Osteoblast (primary cell): ENCODE measurements at regions not wholly inside any gene's neighbourhood (a gene's known extent, or its start where the extent isn't known, plus 50 kb on each side); places are given as distances from the start of the nearest gene placed in this dataset.

Source experiments
- DNase-seq: peaks from one replicate; pipeline ENCODE4 v3.0.0; 2011; ENCODE audit warnings: low spot score, mixed read lengths; ENCODE audit not compliant: insufficient read length; ENCODE audit errors: missing footprints
- H2AFZ ChIP-seq: 2 replicates; pipeline ENCODE4 v1.6.0; 2011; ENCODE audit warnings: mild to moderate bottlenecking, low read length
- H3K27ac ChIP-seq: 2 replicates; pipeline ENCODE4 v1.5.1; 2011; ENCODE audit warnings: mild to moderate bottlenecking, low read depth, low read length, moderate library complexity
- H3K27me3 ChIP-seq: 2 replicates; pipeline ENCODE4 v1.6.0; 2012; ENCODE audit warnings: mild to moderate bottlenecking, control low read depth, inconsistent platforms, low read length, moderate library complexity; ENCODE audit not compliant: insufficient read depth
- H3K36me3 ChIP-seq: 2 replicates; pipeline ENCODE4 v1.5.1; 2011; ENCODE audit warnings: mild to moderate bottlenecking, low read length, control low read depth, moderate library complexity; ENCODE audit not compliant: insufficient read depth
- H3K4me1 ChIP-seq: 2 replicates; pipeline ENCODE4 v1.5.1; 2011; ENCODE audit warnings: mild to moderate bottlenecking, low read length, control low read depth, moderate library complexity; ENCODE audit not compliant: insufficient read depth
- H3K4me2 ChIP-seq: 2 replicates; pipeline ENCODE4 v1.6.0; 2011; ENCODE audit warnings: mild to moderate bottlenecking, low read length; ENCODE audit not compliant: insufficient read depth
- H3K4me3 ChIP-seq: fragments of 200-600 bp; sonication (generic); 3 replicates; pipeline ENCODE4 v1.5.1; 2012; ENCODE audit warnings: mild to moderate bottlenecking, low read length, inconsistent platforms; ENCODE audit not compliant: insufficient read depth
- H3K79me2 ChIP-seq: 2 replicates; pipeline ENCODE4 v1.6.0; 2012; ENCODE audit warnings: mild to moderate bottlenecking, low read length, control low read depth, inconsistent platforms; ENCODE audit not compliant: insufficient read depth
- H3K9me3 ChIP-seq: 2 replicates; pipeline ENCODE4 v1.5.1; 2011; ENCODE audit warnings: low read depth, low read length, control low read depth
- H4K20me1 ChIP-seq: 2 replicates; pipeline ENCODE4 v1.6.0; 2012; ENCODE audit warnings: mild to moderate bottlenecking, low read length, control low read depth; ENCODE audit not compliant: insufficient read depth
- TF ChIP-seq, protein P1 (sequence below): IDR thresholded peaks from 2 replicates; pipeline ENCODE4 v1.5.1; 2011; ENCODE audit warnings: mild to moderate bottlenecking, low read depth, low read length, moderate library complexity; ENCODE audit errors: extremely low read depth

DNA sequence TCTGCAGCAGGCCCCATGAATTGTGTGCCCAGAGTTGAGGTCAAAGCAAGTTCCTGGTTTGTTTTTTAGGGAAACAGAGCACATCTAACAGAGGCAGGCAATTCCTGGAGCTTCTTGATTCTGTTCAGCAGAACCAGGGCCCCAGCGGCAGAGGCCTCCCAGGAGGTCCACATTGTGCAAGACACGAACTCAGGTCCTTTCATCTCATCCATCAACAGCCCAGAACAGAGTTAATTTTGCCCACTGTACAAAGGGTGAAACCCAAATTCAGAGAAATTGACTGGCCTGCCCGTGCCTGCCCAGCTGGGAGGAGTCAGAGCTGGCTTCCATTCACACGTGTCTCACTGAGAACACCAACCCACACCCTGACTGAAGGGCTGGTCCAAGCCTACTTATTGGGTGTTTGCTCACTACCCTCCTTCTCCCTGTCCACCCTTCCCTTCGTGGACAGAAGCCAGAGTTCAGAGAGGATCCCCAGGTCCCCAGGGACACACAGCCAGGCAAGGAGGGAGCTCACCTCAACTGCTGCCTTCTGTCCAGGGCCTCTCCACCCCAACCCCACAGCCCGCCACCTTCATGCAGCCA lies 607.1 kb downstream of the TBC1D22A start:
- Histone ChIP-seq H3K79me2 (no peaks in the 10 kb centered on the region), H3K27me3 (no peaks in the 10 kb centered on the region), H3K4me3 (no peak overlapping the region), H3K4me2 (no peak overlapping the region), H2AFZ (no peak overlapping the region), H3K27ac (no peak overlapping the region), H3K4me1 (no peaks in the 10 kb centered on the region), H3K36me3 (no peaks in the 10 kb centered on the region), H3K9me3 (no peaks in the 10 kb centered on the region), H4K20me1 (no peaks in the 10 kb centered on the region)
- no peak for DNase-seq
- TF ChIP-seq, protein P1, sequence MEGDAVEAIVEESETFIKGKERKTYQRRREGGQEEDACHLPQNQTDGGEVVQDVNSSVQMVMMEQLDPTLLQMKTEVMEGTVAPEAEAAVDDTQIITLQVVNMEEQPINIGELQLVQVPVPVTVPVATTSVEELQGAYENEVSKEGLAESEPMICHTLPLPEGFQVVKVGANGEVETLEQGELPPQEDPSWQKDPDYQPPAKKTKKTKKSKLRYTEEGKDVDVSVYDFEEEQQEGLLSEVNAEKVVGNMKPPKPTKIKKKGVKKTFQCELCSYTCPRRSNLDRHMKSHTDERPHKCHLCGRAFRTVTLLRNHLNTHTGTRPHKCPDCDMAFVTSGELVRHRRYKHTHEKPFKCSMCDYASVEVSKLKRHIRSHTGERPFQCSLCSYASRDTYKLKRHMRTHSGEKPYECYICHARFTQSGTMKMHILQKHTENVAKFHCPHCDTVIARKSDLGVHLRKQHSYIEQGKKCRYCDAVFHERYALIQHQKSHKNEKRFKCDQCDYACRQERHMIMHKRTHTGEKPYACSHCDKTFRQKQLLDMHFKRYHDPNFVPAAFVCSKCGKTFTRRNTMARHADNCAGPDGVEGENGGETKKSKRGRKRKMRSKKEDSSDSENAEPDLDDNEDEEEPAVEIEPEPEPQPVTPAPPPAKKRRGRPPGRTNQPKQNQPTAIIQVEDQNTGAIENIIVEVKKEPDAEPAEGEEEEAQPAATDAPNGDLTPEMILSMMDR, result no peak

DNA sequence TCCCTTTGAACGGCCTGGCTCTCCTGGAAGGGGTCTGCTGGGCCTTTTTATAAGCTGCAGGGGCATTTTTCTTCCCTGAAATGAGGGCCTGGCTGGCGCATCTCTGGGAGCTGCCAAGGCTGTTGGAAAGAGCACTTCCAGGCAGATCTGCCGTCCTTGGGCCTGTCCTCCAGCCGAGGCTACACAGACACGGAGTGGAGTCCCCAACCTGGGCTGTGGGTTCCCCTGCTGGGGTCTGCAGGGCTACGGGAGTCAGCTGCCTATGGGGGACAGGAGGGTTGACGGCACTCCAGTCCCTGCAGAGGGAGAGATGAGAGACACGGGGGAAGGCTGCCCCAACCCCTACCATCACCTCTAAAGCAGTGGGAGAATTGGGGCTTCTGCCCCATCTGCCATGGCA lies 606.6 kb downstream of the TBC1D22A start:
- no peaks in the 10 kb centered on the region for H3K4me1 ChIP-seq
- no peaks in the 10 kb centered on the region for H3K79me2 ChIP-seq
- no peaks in the 10 kb centered on the region for H4K20me1 ChIP-seq
- TF ChIP-seq, protein P1, result no peak
- H3K4me2 ChIP-seq, result no peak overlapping the region
- H2AFZ ChIP-seq, result no peak overlapping the region
- no peak for DNase-seq
- H3K9me3 ChIP-seq, result no peaks in the 10 kb centered on the region
- no peak overlapping the region for H3K4me3 ChIP-seq
- H3K27ac ChIP-seq, result no peak overlapping the region
- no peaks in the 10 kb centered on the region for H3K36me3 ChIP-seq
- H3K27me3 ChIP-seq, result no peaks in the 10 kb centered on the region

DNA sequence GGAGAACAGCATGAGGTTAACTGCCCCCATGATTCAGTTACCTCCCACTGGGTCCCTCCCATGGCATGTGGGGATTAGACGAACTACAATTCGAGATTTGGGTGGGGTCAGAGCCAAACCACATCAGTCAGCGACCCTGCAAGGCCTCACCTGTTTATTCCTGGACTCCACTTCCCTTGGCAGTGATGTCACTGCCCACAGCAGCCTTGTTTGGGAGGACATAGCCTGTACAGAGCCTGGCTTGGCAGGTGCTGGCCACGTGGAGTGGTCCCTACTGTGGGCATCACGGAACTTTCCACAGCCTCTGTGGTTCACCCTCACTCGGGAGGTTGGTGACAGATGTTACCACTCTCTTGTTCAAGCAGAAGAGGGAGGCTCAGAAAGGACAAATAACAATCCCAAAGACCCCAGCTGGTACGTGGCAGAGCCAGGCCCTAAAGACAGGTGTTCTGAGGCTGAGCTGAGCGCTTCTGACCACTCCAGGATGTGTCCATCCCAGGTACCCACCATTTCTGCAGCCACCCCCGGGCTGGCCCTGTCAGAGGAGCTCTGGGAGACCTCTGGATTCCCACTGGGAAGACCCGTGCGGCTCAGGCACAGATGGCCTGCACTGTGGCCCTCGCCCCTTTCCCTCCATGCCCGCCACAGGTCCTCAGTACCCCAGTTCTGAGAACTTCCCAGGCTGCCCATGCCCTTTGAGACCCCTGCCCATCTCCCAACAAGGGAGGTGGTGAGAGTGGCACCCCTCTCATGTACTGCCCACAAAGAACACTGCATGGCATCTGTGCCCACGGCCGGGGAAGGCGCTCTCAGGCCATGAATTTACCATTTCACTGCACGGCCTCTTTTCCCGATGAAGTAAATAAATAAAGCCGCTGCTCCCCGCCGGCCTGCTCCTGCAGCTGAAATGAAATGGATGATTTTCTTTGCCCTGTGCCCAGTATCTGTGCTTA lies 605.8 kb downstream of the TBC1D22A start:
- Histone ChIP-seq H3K4me2 (no peak overlapping the region), H2AFZ (no peak overlapping the region), H3K36me3 (no peaks in the 10 kb centered on the region), H3K4me1 (no peaks in the 10 kb centered on the region), H3K27me3 (no peaks in the 10 kb centered on the region), H3K27ac (no peak overlapping the region), H4K20me1 (no peaks in the 10 kb centered on the region), H3K4me3 (no peak overlapping the region), H3K9me3 (no peaks in the 10 kb centered on the region), H3K79me2 (no peaks in the 10 kb centered on the region)
- TF ChIP-seq, protein P1, result no peak
- DNase-seq, result peak; percentile 32

- H2AFZ ChIP-seq, result no peak overlapping the region
- H3K27ac ChIP-seq, result no peak overlapping the region
- no peak for DNase-seq
- H3K9me3 ChIP-seq, result no peaks in the 10 kb centered on the region
- H3K4me1 ChIP-seq, result no peaks in the 10 kb centered on the region
- H3K4me3 ChIP-seq, result no peak overlapping the region
- TF ChIP-seq, protein P1, result no peak
- H4K20me1 ChIP-seq, result no peaks in the 10 kb centered on the region
- H3K36me3 ChIP-seq, result no peaks in the 10 kb centered on the region
- H3K27me3 ChIP-seq, result no peaks in the 10 kb centered on the region
- no peaks in the 10 kb centered on the region for H3K79me2 ChIP-seq
- no peak overlapping the region for H3K4me2 ChIP-seq
These were observed 604.7 kb downstream of the TBC1D22A start for GRCh38 chr22:47367107-47367690.
